ENCODE measurements at regions not wholly inside any gene's neighbourhood (a gene's known extent, or its start where the extent isn't known, plus 50 kb on each side); places are given as distances from the start of the nearest gene placed in this dataset.
"Not testable (repeated sequence)": the region's sequence is repeated elsewhere in the genome, so short reads cannot be mapped to it uniquely, and the experiment has no call there.

DNA sequence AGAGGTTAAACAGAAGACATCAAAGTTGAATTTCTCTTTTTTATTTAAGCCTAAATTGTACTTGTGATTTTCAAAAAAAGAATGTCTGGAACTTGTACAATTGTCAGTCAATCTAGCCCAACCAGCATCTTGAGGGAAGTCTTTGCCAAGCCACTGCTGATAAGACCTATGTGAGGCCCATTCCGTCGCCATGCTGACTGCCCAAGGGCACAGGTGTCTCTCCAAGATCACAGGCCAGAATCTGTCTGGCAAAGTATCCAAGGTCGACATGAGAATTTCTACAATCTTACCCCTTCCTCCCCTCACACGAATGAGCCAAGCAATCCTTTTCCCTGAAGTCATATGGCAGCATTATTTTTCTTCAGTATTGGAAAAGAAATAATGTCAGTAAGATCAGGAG lies 614.5 kb downstream of the CBLN4 start:
- no peak for DNase-seq

GRCh38 chr20:55386686-55387085 lies 618.6 kb downstream of the CBLN4 start:
- DNase-seq = no peak

GRCh38 chr20:55375920-55376319 lies 629.4 kb downstream of the CBLN4 start:
- DNase-seq = no peak

DNA sequence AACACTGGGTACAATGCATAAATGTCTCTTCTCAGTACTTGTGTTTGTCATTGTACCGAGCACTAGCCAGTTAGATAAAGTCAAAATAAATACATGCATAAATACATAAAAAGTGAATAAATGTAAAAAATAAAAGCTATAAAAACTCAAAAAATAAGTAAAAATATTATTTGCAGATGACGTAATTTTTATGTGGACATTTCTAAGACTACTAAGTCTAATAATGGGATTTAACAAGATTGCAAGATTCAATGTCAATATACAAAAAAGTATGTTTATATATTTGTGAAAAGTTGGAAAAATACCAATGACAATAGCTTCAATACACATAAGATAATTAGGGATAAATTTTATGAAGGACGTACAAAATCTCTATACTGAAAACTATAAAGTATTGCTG lies 639.6 kb downstream of the CBLN4 start:
- no peak for DNase-seq

- DNase-seq = no peak
These were observed 644.4 kb downstream of the CBLN4 start for GRCh38 chr20:55360895-55361294.

- no peak for DNase-seq
These were observed 650.6 kb downstream of the CBLN4 start for GRCh38 chr20:55354720-55355119.

GRCh38 chr20:55353206-55353605 lies 652.1 kb downstream of the CBLN4 start:
- no peak for DNase-seq

DNA sequence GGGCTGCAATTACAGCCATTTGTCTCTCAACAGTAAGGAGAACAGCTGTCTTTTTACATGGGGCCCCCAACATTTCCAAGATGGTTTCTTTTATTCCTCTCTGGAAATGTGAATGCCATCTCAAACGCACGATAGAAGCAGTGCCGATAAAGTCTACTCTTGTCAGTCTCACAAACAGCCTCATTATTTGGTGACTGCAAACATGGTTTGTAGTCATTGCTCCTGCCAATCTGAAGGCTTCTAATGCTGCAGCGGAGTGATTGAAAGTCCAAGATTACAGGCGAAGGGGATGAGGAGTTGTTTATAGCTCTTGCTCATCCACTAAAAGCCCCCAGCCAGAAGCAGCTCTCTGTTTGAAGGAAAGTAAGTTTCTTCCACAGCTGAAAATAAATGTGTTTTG lies 657.1 kb downstream of the CBLN4 start:
- no peak for DNase-seq

DNA sequence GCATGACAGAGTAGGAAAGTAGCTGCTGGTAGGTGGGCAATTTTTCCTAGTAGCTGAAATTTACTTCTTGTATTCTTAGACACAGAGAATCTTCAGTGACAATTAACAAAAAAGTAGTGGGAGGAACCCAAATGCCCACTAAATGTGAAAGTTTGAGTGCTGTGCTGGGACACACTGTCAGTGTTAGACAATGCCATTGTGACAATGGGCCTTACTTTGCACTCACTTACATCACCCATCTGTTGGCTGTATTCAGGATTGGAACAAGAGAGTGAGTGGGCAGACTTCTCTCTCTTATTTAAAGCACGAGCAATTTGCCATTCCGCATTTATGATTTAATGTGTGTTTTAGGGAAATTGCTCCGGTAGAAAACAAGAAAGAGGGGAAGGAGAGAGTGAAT lies 662.5 kb downstream of the CBLN4 start:
- DNase-seq = no peak

DNA sequence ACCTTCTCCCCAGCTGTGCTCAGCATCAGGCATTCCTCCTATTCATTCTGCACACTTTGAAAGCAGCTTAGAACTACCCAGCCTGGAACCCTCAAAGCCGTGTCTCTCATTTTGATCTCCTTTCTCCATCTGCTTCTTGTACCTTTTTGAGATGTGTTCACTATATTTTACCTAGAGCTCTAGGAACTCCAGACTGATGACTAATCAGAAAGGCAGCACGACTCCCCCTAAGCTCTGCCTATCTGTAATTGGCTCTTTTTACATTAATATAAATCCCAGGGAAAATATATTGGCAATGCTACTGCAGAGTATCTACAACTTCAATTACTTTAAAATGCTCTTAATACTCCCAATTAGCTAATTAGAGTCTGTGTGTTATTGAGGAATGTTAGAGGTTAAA lies 671.5 kb downstream of the CBLN4 start:
- no peak for DNase-seq

DNA sequence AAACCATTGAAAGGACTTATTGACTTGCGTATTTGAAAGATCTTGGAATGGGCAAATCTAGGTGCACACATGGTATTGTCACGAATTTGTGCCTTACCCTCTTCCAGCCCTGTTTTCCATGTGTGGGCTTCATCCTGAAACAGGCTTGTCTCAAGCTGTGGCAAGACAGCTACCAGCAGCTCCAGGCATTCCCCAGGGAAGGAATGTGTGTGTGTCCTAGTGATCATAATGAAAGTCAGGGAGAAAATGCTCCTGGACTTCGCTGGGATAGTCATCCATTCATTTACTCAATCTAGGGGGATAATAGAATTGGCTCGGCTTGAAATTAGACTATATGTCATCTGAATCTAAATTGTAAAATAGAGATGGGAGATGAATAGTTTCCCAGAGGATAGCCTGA lies 676.2 kb downstream of the CBLN4 start:
- DNase-seq = no peak

DNA sequence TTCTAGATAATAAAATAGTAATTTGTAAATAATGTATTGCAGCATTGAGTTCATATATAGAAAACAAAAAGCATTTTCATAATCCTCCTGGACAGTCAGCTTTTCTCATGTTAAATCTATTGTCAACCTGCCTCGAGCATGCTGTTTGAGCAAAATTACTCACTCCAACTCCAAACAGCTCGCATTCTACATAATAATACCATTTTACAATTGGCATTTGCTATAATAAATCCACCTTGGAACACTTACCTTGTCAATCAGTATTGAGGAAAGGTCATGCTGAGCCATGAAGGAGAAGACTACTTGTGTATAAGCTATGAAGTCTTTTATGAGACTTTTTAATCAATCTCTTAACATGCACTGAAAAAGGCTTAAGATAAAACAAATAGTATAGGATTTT lies 682.6 kb downstream of the CBLN4 start:
- DNase-seq = no peak

- no peak for DNase-seq
These were observed 688.6 kb downstream of the CBLN4 start for GRCh38 chr20:55316753-55317152.

DNA sequence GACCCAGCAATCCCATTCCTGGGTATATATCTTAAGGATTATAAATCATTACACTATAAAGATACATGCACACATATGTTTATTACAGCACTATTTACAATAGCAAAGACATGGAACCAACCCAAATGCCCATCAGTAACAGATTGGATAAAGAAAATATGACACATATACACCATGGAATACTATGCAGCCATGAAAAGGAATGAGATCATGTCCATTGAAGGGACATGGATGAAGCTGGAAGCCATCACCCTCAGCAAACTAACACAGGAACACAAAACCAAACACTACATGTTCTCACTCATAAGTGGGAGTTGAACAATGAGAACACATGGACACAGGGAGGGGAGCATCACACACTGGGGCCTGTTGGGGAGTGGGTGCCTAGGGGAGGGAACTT lies 694.5 kb downstream of the CBLN4 start:
- DNase-seq = not testable (repeated sequence)

DNA sequence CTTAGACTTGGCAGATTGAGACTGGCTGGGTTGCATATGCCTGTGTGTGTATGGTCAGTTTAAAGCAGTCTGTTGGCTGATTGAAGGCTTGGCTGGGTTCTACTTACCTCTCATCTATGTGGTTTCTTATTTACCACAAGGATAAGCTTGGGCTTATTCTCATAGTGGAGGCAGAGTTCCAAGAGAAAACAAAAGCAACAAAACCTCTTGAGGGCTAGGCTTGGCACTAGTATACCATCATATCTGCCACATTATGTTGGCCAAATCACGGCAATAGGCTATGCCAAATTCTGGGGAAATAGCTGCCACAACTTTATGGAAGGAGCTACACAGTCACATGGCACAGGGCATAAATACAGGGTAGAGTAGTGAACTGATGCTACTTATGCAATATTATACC lies 714.1 kb downstream of the CBLN4 start:
- no peak for DNase-seq

DNA sequence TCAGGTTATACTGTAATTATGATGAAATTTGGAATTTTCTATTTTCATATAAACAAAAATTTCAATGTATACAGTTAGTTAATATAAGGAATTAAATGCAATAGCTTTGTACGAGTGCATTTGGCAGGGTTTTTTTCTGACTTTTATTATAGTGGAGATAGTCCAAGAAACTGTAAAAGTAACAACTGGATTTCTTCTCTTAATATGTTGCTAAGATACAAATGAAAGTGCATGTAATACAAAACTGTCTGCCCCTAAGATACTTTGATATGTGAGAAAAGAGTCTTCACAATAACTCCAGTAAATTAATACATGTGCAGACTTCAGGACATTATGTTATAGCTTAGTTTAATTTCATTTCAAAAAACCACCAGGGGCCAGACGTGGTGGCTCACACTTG lies 721.4 kb downstream of the CBLN4 start:
- no peak for DNase-seq

GRCh38 chr20:55273149-55273548 lies 732.2 kb downstream of the CBLN4 start:
- no peak for DNase-seq

DNA sequence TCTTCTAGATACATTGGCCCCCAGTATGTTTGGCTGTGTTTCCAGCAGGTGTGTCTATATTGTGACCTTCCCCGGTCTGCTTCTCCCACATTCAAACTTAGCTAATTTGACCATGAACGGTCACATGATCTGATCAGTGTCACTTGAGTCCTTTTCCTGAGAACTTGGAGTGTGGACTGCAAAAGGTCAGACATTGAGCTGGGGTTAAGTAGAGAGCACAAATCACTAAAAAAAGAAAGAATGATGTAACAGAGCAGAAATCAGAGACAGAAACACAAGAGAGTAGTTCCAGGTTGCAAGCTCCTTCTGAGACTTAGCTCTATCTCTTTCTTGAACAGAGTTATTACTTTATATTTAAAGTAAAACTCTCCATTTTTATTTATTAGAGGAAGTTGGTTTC lies 733.9 kb downstream of the CBLN4 start:
- no peak for DNase-seq

DNA sequence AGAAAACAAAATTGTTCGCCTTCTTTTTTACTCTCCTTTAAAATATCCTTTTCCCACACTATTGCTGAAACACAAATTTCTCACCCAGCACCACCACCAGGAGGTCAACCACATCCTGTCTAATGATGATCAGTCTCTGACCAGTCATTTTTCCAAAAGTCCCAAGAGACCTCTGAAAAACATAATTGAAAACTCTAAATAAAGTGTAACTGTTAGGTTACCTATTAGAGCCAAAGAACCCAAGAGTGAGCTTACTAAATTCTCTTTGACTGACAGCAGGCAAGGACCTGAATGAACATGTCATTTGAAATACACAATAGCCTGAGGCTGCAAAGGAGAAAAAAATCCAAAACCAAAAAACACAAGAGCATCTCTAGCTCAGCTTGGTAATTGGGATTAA lies 735.4 kb downstream of the CBLN4 start:
- no peak for DNase-seq

GRCh38 chr20:55266361-55266760 lies 739.0 kb downstream of the CBLN4 start:
- no peak for DNase-seq

DNA sequence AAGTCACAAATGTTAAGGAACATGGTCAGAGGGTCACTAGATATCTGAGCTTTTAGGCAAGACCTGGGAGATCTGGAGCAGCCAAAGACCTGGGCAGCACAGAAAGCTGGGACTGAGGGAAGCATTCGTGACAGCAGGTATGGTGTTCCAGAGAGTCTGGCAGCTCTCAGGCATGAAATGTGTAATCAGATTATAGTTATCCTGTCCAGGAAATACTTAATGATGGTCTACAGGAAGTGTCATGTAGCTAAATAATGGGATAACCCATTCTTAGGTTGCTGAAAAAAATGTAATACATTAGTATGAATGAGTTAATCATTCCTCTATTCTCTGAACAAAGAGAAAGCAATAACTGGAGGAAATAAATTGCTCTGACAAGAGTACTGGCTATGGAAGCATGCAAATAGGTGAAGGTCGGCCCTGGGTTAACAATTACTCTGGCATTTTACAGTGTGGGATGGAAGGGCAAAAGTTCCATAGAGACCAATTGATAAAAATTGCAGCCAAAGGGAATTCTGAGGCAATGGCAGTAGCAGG lies 740.5 kb downstream of the CBLN4 start:
- DNase-seq = no peak

GRCh38 chr20:55258559-55258958 lies 746.8 kb downstream of the CBLN4 start:
- no peak for DNase-seq

GRCh38 chr20:55255016-55255415 lies 750.3 kb downstream of the CBLN4 start:
- DNase-seq = no peak

GRCh38 chr20:55253781-55254180 lies 751.5 kb downstream of the CBLN4 start:
- no peak for DNase-seq

- no peak for DNase-seq
These were observed 752.8 kb downstream of the CBLN4 start for GRCh38 chr20:55252521-55252920.

GRCh38 chr20:55251170-55251569 lies 754.1 kb downstream of the CBLN4 start:
- DNase-seq = no peak

Measured in NCI-H526 (cell line).